ENCODE measurements at regions not wholly inside any gene's neighbourhood (a gene's known extent, or its start where the extent isn't known, plus 50 kb on each side); places are given as distances from the start of the nearest gene placed in this dataset.

DNA sequence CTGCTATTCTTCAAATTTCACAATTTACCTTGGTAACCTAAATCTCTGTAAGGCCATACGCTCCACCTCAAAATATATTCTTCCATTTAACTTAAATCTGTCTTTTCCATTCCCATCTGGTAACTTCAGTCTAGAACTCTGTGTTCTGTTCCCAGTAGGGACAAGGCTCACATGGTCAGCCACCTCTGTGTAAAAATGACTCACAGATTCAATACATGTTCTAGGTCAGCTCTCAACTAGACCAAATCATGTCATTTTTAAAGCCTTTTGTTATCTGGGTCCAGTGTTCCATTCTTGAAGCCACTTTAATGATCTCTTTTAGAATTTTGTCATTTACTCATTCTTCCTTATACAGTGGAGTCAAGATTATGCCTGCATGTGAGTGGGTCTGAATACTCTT, 315.6 kb upstream of the CITED2 start:
- no peak overlapping the region for H2AFZ ChIP-seq (ENCODE audit: low read depth, low read length)
- H3K4me3 ChIP-seq (ENCODE audit: insufficient read depth, low read depth, low read length): no peak overlapping the region
- TF ChIP-seq EZH2 (IDR thresholded peaks at IDR 0.05; ENCODE audit: insufficient read depth, low read length): no peak
- TF ChIP-seq, protein P1, sequence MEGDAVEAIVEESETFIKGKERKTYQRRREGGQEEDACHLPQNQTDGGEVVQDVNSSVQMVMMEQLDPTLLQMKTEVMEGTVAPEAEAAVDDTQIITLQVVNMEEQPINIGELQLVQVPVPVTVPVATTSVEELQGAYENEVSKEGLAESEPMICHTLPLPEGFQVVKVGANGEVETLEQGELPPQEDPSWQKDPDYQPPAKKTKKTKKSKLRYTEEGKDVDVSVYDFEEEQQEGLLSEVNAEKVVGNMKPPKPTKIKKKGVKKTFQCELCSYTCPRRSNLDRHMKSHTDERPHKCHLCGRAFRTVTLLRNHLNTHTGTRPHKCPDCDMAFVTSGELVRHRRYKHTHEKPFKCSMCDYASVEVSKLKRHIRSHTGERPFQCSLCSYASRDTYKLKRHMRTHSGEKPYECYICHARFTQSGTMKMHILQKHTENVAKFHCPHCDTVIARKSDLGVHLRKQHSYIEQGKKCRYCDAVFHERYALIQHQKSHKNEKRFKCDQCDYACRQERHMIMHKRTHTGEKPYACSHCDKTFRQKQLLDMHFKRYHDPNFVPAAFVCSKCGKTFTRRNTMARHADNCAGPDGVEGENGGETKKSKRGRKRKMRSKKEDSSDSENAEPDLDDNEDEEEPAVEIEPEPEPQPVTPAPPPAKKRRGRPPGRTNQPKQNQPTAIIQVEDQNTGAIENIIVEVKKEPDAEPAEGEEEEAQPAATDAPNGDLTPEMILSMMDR (IDR thresholded peaks at IDR 0.05; ENCODE audit: insufficient read depth, low read depth, low read length): no peak
- H3K4me1 Mint-ChIP-seq (ENCODE audit: low read depth, unreplicated experiment): no peaks in the 10 kb centered on the region
- H3K9me3 Mint-ChIP-seq (ENCODE audit: unreplicated experiment): no peaks in the 10 kb centered on the region
- H3K9ac ChIP-seq (ENCODE audit: low read length): no peak overlapping the region
- no peak overlapping the region for H3K4me3 Mint-ChIP-seq (ENCODE audit: unreplicated experiment)
- FAIRE-seq (no peak), DNase-seq (ENCODE audit: low read depth) (no peak)
- H3K27ac Mint-ChIP-seq (ENCODE audit: unreplicated experiment): no peak overlapping the region
- no peaks in the 10 kb centered on the region for H3K27me3 Mint-ChIP-seq (ENCODE audit: low read depth, unreplicated experiment)
- H3K4me1 ChIP-seq (ENCODE audit: insufficient read depth, low read length): no peaks in the 10 kb centered on the region
- H4K20me1 ChIP-seq (ENCODE audit: insufficient read depth, low read length): no peaks in the 10 kb centered on the region
- H3K79me2 ChIP-seq (ENCODE audit: insufficient read depth, low read length): no peaks in the 10 kb centered on the region
- no peaks in the 10 kb centered on the region for H3K36me3 ChIP-seq (ENCODE audit: insufficient read depth, low read length)
- H3K27ac ChIP-seq (ENCODE audit: low read depth, low read length): no peak overlapping the region
- H3K36me3 Mint-ChIP-seq (ENCODE audit: low read depth, unreplicated experiment): no peaks in the 10 kb centered on the region
- H3K4me2 ChIP-seq (ENCODE audit: low read length): no peak overlapping the region
- no peaks in the 10 kb centered on the region for H3K9me3 ChIP-seq (ENCODE audit: insufficient read depth, low read depth, low read length)
- no peaks in the 10 kb centered on the region for H3K27me3 ChIP-seq (ENCODE audit: insufficient read depth, low read length)

DNA sequence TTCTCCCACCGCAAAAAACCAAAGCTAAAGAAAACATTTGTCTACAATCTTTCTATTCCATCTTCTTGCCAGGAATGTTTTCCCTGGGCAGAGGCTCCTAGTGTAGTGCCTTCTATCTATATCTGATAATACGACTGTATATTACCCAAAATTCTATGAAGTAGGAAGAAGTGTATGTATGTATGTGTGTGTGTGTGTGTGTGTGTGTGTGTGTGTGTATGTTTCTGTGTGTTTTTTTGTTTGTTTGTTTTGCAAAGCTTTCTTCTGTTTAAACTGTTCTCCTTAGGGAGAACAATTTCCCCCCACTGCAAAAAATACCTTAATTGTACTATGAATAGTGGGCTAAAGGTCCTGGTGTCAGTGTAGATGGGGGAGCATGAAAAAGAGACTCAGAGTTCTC, 312.6 kb upstream of the CITED2 start:
- Histone ChIP-seq H3K79me2 (ENCODE audit: insufficient read depth, low read length) (no peaks in the 10 kb centered on the region), H3K27ac (ENCODE audit: low read depth, low read length) (no peak overlapping the region), H2AFZ (ENCODE audit: low read depth, low read length) (no peak overlapping the region), H3K9me3 (ENCODE audit: insufficient read depth, low read depth, low read length) (no peaks in the 10 kb centered on the region), H3K4me2 (ENCODE audit: low read length) (no peak overlapping the region), H3K27me3 (ENCODE audit: insufficient read depth, low read length) (no peaks in the 10 kb centered on the region), H3K9ac (ENCODE audit: low read length) (no peak overlapping the region), H3K36me3 (ENCODE audit: insufficient read depth, low read length) (no peaks in the 10 kb centered on the region), H3K4me1 (ENCODE audit: insufficient read depth, low read length) (no peaks in the 10 kb centered on the region), H3K4me3 (ENCODE audit: insufficient read depth, low read depth, low read length) (no peak overlapping the region), H4K20me1 (ENCODE audit: insufficient read depth, low read length) (no peaks in the 10 kb centered on the region)
- H3K9me3 Mint-ChIP-seq (ENCODE audit: unreplicated experiment): no peaks in the 10 kb centered on the region
- no peak overlapping the region for H3K27ac Mint-ChIP-seq (ENCODE audit: unreplicated experiment)
- FAIRE-seq (no peak), DNase-seq (ENCODE audit: low read depth) (no peak)
- no peaks in the 10 kb centered on the region for H3K36me3 Mint-ChIP-seq (ENCODE audit: low read depth, unreplicated experiment)
- no peaks in the 10 kb centered on the region for H3K4me1 Mint-ChIP-seq (ENCODE audit: low read depth, unreplicated experiment)
- no peaks in the 10 kb centered on the region for H3K27me3 Mint-ChIP-seq (ENCODE audit: low read depth, unreplicated experiment)
- H3K4me3 Mint-ChIP-seq (ENCODE audit: unreplicated experiment): no peak overlapping the region
- no peak for TF ChIP-seq EZH2 (IDR thresholded peaks at IDR 0.05; ENCODE audit: insufficient read depth, low read length)
- TF ChIP-seq, protein P1 (IDR thresholded peaks at IDR 0.05; ENCODE audit: insufficient read depth, low read depth, low read length): no peak

DNA sequence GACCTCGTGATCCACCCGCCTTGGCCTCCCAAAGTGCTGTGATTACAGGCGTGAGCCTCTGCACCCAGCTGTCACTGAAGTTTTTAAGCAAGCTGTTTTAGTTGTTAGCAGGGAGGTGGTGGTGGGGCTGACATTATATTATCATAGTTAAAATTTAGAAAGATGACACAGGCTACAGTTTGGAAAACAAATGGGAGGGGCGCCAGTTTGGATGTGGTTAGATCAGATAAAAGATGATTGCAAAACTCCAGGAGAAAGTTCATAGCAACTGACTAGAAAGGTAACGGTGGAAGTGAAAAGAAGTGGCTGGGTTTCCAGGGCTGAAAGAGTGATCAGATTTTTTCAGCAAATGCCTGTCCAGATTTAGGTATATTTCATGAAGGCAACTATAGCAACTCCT, 311.9 kb upstream of the CITED2 start:
- FAIRE-seq: no peak
- H3K27ac Mint-ChIP-seq (ENCODE audit: unreplicated experiment): no peak overlapping the region
- H3K9ac ChIP-seq (ENCODE audit: low read length): no peak overlapping the region
- no peaks in the 10 kb centered on the region for H3K27me3 Mint-ChIP-seq (ENCODE audit: low read depth, unreplicated experiment)
- no peaks in the 10 kb centered on the region for H3K36me3 Mint-ChIP-seq (ENCODE audit: low read depth, unreplicated experiment)
- no peak overlapping the region for H2AFZ ChIP-seq (ENCODE audit: low read depth, low read length)
- H3K36me3 ChIP-seq (ENCODE audit: insufficient read depth, low read length): no peaks in the 10 kb centered on the region
- no peaks in the 10 kb centered on the region for H3K4me1 ChIP-seq (ENCODE audit: insufficient read depth, low read length)
- H3K27me3 ChIP-seq (ENCODE audit: insufficient read depth, low read length): no peaks in the 10 kb centered on the region
- no peak overlapping the region for H3K4me3 ChIP-seq (ENCODE audit: insufficient read depth, low read depth, low read length)
- no peak overlapping the region for H3K4me3 Mint-ChIP-seq (ENCODE audit: unreplicated experiment)
- H3K9me3 ChIP-seq (ENCODE audit: insufficient read depth, low read depth, low read length): no peaks in the 10 kb centered on the region
- no peak for DNase-seq (ENCODE audit: low read depth)
- TF ChIP-seq EZH2 (IDR thresholded peaks at IDR 0.05; ENCODE audit: insufficient read depth, low read length): no peak
- TF ChIP-seq, protein P1 (IDR thresholded peaks at IDR 0.05; ENCODE audit: insufficient read depth, low read depth, low read length): no peak
- H3K27ac ChIP-seq (ENCODE audit: low read depth, low read length): no peak overlapping the region
- H3K4me1 Mint-ChIP-seq (ENCODE audit: low read depth, unreplicated experiment): no peaks in the 10 kb centered on the region
- no peaks in the 10 kb centered on the region for H3K79me2 ChIP-seq (ENCODE audit: insufficient read depth, low read length)
- no peaks in the 10 kb centered on the region for H3K9me3 Mint-ChIP-seq (ENCODE audit: unreplicated experiment)
- no peak overlapping the region for H3K4me2 ChIP-seq (ENCODE audit: low read length)
- no peaks in the 10 kb centered on the region for H4K20me1 ChIP-seq (ENCODE audit: insufficient read depth, low read length)
